CD4-positive, alpha-beta T cell treated with Interleukin-6 at 100 ng/mL for 8 hours (primary cell): ENCODE measurements at regions not wholly inside any gene's neighbourhood (a gene's known extent, or its start where the extent isn't known, plus 50 kb on each side); places are given as distances from the start of the nearest gene placed in this dataset.
A peak's percentile ranks its signal among the peaks of the same experiment; 100 is the strongest.

ENCODE experiments used
- DNase-seq: peaks from one replicate; pipeline ENCODE4 v3.0.0-alpha.2; 2020; ENCODE audit warnings: mixed read lengths, low spot score

DNA sequence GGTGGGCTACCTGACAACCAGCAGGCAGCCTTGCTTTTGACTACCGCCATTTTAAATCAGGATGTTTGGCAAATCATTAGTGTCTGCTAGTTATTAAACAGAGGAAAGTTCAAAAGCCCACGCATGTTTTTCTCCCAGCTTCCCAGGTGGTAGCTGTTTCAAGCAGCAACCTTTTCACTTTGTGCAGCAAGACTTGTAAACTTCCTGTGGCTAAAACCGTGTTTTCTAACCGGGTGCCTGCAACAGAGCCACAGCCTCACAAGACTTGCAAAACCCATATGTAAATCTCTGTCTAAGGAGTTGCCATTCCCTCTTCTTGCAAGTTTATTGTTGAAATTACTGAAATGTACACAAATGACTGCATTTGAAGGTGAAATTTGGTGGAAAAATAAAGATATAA is 633.1 kb downstream of the BCL11A start:
- DNase-seq, result no peak

DNA sequence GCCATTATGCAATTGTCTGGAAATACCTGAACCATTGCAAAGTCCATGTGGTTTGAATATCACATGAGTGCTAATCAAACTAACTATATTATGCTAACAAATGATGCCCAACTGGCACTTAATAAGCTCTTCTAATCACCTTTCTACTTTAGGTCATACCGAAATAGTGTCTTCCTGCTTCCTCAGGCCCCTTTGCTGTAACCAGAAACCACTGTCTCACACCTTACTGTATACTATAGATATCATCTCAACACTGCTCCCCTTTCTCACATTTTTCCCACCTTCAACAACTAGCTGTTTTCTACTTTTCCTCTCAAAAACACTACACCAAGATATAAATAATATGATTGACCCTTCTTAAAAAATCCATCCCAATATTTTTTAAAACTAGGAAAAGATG is 633.9 kb downstream of the BCL11A start:
- no peak for DNase-seq

DNA sequence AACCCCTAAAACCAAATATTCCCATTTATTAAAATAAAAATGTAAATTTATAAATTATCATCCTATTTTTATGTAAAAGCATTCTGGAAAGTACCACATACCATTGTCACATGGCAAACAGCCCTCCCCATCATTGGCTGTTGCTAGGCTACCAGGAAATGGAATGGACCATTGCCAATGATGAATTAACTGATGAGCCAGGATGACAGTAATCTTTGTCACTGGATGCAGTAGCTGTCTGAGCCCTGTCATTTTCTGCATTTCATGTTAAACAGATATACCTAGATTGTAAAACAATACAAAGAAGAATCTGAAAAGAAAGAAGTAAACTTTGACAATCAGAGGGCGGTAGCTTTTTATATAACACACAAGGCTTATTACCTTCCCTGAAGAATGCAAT is 641.4 kb downstream of the BCL11A start:
- DNase-seq, result no peak

DNA sequence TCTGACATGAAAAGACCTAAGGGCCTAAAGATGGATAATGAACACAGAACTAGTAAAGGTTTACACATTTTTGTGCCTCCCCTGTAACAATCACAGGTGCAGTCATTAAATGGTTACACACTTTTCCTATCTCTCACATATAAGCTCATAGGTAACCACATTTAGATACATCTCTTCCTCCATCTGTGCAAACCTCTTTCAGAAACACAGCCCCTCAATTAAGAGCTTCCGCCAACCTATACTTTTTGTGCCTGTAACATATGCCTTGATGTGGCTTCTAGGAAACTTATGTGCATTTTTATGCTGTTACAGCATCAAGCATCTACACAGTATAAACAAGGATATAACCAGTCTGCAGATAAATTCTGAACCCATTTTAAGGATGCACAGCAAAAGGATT is 643.3 kb downstream of the BCL11A start:
- no peak for DNase-seq

DNA sequence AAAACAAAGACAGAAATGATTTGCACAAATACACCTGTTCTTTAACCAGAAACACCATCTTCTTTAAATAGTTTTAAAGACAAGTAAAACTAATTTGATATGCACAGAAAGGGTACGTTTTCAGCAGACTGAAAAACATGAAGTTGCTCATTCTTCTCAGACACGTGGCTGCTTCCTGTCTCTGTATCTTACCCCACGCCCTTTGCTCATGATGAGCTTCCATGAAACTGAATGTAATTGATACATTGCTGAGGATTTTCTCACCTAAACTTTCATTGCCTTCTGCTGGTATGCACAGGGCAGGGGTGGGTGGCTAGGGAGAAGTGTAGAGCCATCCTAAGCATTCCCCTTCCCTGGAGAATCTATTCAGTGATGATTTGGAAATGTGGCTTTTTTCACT is 644.3 kb downstream of the BCL11A start:
- DNase-seq, result no peak

DNA sequence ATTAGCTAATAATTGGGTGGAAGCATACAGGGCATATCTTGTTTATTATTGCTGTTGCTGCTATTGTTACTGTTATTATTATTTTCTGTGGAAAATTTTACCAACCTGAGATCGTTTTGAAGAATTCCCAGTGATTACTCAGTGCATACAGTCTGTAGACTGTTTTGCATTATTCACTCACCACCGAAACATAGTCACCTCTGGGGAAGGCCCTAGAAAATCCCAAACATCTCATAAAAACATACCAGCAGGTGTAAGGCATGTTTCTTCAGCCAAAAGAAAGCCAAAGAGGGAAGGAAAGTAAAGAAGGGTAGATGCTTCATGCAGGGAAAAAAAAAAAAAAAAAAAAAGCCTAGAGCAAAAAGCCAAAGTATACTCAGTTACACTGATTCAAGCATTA is 647.7 kb downstream of the BCL11A start:
- DNase-seq, result no peak

DNA sequence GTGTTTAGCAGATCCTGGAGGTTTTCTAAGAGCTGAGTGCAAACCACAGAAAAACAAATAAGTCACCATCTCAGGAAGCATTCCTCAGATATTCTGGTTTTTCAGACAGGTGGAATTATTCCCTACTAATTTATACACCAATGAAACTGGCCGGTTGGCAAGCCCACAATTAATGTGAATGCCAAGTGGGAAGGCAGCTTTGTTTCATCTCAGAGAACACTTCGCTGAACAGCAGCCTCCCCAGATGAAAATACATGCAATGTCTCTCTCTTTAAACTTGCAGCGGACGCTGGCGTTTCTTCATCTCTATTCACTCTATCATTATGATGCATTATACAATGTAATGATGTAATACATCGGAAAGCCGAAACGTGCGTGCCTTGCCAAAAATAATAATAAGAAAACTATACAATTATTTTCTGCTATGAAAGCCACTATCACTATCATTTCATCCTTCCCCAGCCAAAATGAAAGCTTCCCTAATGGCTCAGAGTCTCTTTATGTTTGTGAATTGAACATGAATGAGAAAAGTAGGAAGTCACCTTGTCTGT is 649.4 kb downstream of the BCL11A start:
- DNase-seq, result no peak

DNA sequence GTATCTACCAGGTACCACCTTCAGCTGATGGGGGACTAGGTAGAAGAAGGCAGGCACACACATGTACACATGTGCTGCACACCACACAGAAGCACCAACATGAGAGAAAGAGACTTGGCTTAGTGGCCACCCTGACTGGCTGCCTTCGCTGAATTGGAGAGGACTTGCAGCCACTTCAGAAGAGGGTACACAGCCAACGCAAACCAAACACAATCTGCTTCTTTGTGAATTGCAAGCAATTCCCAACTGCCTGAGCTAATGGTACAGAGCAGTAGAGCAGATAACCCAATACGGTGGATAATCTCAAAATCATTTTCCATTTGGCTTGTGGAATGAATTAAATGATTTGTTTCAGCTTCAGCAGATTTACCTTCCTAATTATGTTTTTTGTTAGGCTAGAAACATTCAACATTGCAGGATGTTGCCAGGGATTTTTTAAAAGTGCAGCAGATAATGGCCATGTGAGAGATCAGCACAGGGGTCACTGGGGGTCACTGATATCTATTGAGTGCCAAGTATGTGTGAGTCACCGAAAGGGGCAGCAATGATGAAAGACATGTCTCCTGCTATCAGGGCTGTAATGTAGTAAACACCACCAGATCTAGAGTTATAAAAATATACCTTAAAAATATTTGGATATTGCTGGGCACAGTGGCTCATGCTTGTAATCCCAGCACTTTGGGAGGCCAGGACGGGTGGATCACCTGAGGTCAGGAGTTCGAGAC is 652.6 kb downstream of the BCL11A start:
- DNase-seq, result no peak

DNA sequence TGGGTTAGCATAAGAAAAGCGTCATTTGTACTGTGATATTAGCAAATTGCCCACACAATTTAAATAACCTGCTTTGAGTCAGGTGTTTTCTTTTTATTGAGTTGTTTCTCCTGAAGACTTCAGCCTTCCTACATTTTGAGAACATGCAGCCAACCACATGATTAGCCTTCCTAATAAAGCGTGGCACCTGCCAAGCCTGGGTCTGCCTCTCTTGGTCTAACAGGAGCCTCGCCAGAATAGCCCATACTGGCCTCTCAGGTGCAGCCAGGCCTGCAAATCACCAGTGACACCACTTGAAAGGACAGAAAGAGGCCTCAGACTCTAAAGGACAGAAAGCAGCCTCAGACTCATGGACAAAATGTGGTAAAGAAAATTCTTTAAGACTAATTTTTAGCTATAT is 653.8 kb downstream of the BCL11A start:
- no peak for DNase-seq

DNA sequence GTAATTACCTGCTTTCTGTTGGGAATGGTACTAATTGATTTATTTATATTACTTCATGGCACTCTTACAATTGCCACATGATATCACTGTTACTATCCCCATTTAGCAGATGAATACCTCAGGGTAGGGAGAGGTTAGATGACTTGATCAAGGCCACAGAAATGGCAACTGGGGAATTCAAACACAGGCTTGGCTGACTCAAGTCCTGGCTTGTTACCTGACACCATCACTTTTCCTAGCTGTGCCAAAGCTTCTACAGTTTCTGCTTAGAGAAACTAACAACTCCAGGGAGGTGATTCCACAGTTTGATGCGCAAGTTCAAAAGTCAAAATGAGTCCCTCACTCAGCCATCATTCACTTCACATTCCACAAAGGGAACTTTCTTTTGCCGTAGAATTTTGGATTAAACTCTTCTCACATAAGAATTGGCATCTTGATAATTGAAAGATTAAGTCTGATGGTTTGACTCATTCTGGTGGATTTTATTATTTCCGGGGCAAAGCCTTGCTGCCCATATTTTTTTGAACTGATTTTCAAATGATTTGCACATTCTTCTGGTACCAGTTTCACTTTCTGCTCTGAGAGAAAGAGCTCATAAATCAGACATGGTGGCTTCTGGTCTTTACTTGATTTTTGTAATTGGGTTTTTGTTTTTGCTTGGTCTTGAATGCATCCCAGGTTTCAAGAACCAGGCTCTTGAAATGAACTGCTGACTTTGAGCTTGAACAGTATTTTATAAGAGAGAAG is 656.8 kb downstream of the BCL11A start:
- no peak for DNase-seq

DNA sequence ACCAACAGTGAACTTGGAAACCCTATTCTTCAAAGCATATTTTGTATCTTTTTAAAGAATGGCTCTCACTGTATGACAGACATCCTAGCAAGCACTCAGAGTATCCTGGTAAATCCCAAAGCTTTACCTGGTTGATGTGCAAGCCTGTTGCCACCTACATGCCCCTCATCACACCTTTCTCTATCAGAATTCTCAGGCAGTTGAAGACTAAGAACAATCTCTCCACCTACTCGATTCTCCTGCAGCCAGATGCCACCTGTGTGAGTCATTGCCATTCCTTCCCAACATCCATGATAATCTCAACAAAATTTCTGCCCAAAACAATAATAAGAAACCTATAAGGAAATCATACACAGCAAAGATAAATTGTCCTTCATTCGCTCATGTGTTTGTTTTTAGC is 659.8 kb downstream of the BCL11A start:
- DNase-seq, result no peak

DNA sequence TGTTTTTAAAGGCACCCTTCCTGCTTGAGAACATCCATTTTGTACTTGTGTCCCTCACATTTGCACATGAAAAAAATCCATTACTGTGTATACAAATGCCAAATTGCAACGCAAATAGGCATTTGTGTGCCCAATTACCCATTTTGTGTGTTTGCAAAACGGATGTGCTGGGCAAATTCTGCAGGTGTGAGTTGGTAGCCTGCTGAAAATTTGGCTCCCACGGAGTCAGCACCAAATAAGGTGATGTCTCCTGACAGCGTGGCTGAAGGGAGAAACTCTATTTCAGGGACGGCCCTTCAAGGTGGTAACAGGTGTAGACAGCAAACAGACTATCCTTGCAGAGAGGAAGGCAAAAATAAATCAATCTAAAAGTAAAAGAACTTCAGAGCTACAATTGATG is 661.1 kb downstream of the BCL11A start:
- no peak for DNase-seq

DNA sequence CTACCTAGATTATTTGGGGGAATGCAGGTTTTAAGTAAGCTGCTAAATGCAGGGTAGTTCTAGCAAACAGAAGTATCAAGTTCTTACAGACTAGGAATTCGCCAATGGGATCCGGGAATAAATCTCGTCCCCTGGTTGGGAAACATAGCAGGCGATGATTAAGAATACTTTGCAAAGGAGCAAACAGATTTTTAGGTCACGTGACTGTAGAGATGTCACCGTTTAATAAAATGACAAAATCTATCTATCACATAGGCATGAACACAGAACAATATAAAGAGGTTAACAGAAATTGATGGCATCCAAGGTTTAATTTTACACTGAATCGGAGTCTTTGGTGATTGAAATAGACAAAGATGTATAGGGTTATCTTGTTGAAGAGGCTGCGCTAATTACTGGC is 664.1 kb downstream of the BCL11A start:
- DNase-seq, result no peak

DNA sequence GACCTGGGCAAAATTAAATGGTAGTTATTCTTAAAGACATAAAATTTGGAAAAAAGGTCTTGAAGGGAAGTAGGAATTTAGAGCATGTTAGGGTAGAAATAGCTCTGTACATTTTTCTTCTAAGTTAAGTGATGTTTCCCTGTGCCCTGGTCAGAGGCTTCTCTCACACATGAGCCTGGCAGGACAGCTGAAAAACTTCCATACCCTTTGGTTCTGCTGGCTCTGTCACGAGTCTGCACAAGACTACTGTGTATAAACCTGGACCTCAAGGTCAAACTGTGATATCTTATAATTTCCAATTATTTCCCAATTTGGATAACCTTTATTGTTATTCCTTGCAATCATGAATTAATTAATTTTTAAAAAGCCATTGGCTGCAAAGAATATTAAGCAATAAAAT is 664.7 kb downstream of the BCL11A start:
- no peak for DNase-seq

DNA sequence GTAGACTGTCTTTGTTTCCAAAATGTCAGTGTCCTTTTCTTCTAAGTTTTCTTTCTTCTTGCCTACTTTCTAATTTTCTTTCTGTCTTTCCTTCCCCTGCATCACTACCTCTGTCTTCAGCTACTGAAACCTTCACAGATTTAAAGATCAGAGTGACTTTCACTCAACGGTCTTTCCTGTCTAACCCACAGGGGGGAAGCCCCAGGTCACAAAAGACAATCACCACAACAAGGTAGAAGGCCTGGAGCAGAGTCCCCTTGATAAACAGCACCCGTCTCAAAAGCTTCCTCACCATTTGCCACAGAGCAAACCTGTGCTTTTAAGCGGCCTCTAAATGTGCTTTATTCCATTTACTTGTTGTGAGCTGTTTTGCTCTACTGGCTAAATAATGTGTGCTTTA is 665.4 kb downstream of the BCL11A start:
- DNase-seq, result peak; percentile 56

DNA sequence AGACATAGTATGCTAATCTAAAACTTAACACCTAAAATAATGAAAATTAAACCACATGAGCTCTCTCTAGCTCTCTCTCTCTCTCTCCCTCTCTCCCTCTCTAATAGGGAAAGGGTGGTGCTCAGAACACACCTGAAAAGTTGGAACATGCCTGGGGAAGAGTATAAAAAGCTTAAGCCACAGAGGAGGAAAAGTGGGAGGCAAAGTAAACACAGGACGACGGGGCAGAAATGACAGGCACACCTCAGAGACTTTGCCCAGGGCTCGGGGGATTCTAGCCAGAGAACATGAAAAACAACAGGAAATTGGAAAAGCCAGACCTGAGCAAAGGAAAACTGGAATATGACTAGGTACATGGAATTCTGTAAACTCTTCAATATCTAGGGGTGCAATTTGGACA is 666.1 kb downstream of the BCL11A start:
- no peak for DNase-seq

DNA sequence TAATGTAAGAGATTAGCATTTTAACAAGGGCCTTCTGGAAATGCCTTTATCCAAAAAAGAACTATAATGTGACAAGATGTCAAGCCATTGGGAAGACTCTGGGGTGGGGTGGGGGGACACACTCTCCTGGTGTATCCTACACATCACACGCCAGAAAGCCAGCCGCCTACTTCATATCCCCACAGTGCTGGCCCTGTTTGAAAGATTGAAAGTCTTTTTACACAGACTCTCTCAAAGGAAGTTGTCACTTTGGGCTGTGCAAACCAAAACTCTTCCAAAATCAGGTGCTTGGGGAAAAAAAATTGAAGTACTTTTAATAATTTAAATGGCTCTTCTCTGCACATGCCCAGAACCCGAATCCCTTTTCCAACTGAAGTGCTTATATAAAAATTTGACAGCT is 666.7 kb downstream of the BCL11A start:
- no peak for DNase-seq

DNA sequence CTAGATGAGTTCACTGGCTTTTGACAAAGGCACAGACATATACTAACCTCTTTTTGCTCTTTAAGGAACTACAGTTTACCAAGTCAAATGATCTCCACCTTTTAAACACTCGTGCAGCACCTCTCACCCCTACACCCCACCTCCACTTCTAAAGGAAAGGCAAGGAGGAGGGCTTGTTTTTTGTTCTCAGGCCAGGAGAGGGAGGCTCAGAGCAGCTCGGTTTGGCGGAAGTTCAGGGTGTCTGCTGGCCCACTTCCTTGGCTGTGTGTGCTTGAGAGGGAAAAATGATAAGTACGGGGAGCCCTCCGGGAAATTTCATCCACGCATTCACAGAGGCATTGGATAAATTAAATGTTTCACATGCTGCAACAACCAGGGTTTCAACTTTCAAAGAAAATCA is 667.9 kb downstream of the BCL11A start:
- DNase-seq, result peak; percentile 18

DNA sequence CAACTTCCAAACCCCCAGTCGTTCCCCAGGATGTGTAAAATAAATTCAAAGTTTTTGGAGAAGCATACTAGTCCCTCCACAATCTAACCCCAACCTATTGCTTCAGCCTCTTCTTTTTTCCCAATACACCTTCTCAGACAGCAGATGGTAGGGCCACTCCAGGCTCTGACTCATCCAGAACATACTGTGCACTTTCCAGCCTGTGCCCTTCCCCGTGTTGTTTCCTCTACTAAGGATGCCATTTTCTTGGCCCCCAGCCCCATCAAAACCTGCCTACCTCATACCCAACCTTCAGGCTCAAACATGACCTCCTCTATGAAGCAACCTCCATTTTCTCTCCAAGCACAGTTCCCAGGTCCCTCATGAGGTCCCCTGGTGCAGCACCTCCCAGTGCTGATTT is 669.3 kb downstream of the BCL11A start:
- no peak for DNase-seq

DNA sequence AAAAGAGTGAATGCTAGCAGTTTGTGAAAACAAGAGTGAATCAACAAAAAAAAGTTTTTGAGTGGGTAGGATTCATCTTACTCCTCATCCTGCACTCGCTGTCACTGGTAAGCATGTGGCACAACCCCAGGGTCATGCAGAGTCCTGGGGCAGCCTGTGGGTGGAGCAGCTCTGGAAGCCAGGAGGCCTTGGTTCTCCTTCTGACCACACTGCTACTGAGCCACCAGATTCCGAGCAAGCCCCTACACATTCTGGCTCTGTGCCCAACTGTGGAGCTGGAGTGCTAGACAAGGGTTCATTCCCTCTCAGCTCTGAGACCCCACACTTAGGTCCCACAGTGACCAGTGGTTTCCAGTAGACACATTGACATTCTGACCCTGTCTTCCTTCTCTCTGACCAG is 670.6 kb downstream of the BCL11A start:
- no peak for DNase-seq

DNA sequence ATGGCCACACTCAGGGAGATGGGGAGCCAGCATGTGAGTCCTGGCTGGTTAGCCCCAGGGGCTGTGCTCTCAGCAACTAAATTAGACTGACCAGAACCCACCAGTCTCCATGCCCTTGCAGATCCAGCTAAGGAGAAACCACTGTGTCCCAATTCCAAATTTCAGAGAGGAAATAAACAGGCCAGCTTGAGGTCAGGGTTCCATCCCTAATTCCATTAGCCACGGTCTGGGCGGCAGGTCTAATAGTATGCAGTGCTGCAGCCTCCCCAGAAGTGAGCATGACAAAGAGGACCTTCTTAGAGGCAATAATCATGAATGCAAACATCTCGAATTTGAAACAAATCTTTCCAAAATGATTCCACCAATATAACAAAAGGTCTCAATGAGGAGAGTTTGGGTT is 671.2 kb downstream of the BCL11A start:
- DNase-seq, result no peak

DNA sequence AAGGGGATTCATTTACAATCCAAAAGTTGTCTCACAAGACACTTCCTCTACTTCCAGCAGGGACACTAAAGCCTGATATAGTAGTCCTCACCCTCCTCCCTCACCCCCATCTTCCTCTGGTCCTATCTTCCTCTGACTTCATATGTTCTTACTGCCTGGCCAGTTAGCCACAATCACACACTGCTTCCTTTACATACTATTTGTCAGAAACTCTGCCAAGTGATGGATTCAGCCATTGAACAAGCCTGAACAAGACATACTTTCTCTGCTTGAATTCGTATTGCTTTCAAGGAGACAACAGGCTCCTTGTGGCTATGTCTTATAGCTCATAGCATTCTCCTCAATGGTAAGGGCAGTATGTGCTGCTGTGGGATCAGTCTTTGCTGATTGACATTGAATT is 672.2 kb downstream of the BCL11A start:
- DNase-seq, result no peak

DNA sequence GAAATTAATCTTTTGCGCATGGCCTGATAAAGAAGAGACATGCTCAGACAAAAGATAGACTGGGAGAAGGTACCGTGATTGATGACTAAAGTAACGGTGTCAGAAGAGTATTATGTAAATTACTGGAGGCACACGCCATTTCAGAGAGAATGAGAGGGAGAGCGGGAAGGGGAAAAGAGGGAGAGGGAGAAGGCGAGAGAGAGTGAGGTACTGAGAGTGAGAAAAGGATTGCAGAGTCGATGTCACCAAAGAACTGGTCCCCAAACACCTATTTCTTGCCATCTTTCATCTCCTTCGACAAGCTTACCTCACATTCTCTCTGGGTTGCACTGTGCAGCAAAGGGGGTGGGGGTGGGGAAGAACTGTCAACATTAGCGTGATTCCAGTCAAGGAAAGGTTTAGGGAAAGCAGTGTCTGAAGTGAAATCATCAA is 673.7 kb downstream of the BCL11A start:
- DNase-seq, result no peak

DNA sequence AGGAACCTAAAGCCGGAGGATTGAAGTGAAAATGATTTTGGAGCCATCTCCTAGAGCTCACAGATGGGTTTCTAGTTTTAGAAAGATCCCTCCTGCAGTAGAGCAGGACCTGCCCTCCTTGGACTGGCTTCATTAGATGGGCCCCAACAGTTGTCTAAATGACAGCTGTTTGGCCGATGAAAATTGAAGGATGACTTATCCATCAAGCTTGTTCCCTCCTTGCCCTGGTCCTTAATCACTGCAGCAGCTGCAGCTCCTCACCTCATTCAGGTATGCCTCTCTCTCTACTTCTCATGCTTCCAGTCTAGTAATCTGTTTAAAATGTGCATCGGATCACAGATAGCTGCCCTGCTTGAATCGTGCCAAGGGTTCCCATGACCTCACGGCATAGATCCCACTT is 677.6 kb downstream of the BCL11A start:
- no peak for DNase-seq
